Stomach (tissue), 8 donors: ENCODE measurements at regions not wholly inside any gene's neighbourhood (a gene's known extent, or its start where the extent isn't known, plus 50 kb on each side); places are given as distances from the start of the nearest gene placed in this dataset.

Source experiments
- DNase-seq, 2 donors: peaks; one replicate each; pipeline versions ENCODE4 v3.0.0 to v3.0.0-alpha.2; 2013 to 2019
- H3K27ac ChIP-seq, 5 donors: fragments of 200-600 bp in 4 of 5; sonication (generic) in 4 of 5; one replicate each; pipeline ENCODE4 v1.5.1; 2013 to 2019; ENCODE audit warnings: mild to moderate bottlenecking in 1 of 5, moderate library complexity in 1 of 5
- H3K27me3 ChIP-seq, 3 donors: fragments of 200-600 bp; sonication (generic); one replicate each; pipeline ENCODE4 v1.5.1; 2017 to 2019; ENCODE audit warnings: mixed run types in 1 of 3
- H3K36me3 ChIP-seq, 4 donors: fragments of 200-600 bp; sonication (generic); 1 replicate in 3 of 4; 2 replicates in 1 of 4; pipeline ENCODE4 v1.5.1; 2016 to 2019
- H3K4me1 ChIP-seq, 4 donors: fragments of 200-600 bp; sonication (generic); one replicate each; pipeline ENCODE4 v1.5.1; 2016 to 2019
- H3K4me3 ChIP-seq, 4 donors: fragments of 200-600 bp; sonication (generic) in 3 of 4; one replicate each; pipeline ENCODE4 v1.5.1; 2016 to 2019; ENCODE audit warnings: mild to moderate bottlenecking in 1 of 4
- H3K9me3 ChIP-seq, 4 donors: fragments of 200-600 bp; sonication (generic); one replicate each; pipeline ENCODE4 v1.5.1; 2016 to 2019
- EP300 ChIP-seq: sonication (generic); formaldehyde crosslinking; IDR thresholded peaks from one replicate; pipeline ENCODE4 v1.6.1; 2017; ENCODE audit warnings: antibody characterized with exemption
- POLR2A ChIP-seq, 4 donors: fragments of 450-650 bp; IDR thresholded peaks; one replicate each; pipeline ENCODE4 v1.6.1; 2016; ENCODE audit warnings: antibody characterized with exemption in 4 of 4, control low read depth in 2 of 4, mild to moderate bottlenecking in 1 of 4, moderate library complexity in 1 of 4
- POLR2AphosphoS5 ChIP-seq, 3 donors: sonication (generic); formaldehyde crosslinking; IDR thresholded peaks; one replicate each; pipeline ENCODE4 v1.6.1; 2016; ENCODE audit warnings: antibody characterized with exemption in 3 of 3
- WGBS, 5 donors: extraction: QIAGEN DNeasy Blood & Tissue Kit in 3 of 5; methylation state at CpG; one replicate each; pipeline versions ENCODE4 v1.1.5 to v1.1.7; 2013 to 2018; 5-methylcytosine and 5-hydroxymethylcytosine counted together
- intact Hi-C: fragments of 100-400 bp; cut with DNase I; formaldehyde crosslinking; loops from one replicate; pipeline ENCODE4 v1.15.1; 2023; ENCODE audit warnings: low total_unique reads
- TF ChIP-seq, protein P1 (sequence below), 7 experiments: fragments of 450-650 bp in 4 of 7; fragments of 200-600 bp in 3 of 7; sonication (generic) in 3 of 7; IDR thresholded peaks; one replicate each; pipeline ENCODE4 v1.5.1; 2016 to 2019; ENCODE audit warnings: antibody characterized with exemption in 7 of 7, control low read depth in 2 of 7, mild to moderate bottlenecking in 1 of 7
- donor health status: healthy with polysubstance abuse.
- donor health status: Bipolar disorder and iron deficiency.
- donor health status: healthy.

DNA sequence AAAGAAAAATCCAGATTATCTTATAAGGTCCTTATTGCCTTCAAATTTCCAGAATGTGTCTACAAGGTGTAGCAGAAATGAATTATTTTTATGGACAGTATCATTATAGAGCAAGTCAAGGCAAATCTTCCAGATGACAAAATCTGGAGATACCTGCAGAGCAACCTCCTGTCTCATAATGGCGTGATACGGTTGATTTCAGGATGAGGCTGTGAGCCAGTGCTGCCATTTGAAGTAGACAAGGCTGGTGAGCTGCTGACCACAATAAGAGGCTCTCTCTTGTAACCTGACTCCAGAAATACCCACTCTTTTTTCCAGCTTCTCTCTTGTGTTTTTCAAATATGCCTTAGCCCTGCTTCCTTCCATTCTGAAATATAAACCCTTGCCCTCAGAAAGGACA is 108.2 kb downstream of the HTR1A start:
- no peaks in the 10 kb centered on the region for H3K27me3 ChIP-seq
- 72 to 89% (median 81%) methylated on average over 2 of the region's 2 CpGs for WGBS, 5 donors

DNA sequence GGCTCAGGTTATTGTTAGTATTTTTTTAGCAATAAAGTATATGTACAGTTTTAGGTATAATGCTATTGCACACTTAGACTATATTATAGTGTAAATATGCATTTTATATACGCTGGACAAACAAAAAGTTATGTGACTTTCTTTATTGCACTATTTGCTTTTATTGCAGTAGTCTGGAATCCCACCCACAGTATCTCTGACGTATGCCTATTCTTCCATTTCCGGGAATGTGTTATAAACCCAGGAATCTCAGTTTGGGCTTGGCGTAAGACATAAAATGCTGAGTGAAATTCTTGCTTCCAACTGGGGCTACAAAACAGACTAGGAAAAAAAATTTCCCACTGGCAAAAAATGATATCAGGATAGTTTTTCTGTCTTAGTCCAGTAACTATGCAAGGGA is 119.1 kb downstream of the HTR1A start:
- TF ChIP-seq POLR2AphosphoS5 (IDR thresholded peaks at IDR 0.05): no peak
- intact Hi-C loops: no loop called here
- DNase-seq: no peak

More for the DNA sequence above, 108.2 kb downstream of the HTR1A start:
- H3K4me3 ChIP-seq: no peak overlapping the region
- intact Hi-C loops: no loop called here
- DNase-seq: no peak
- H3K4me1 ChIP-seq: no peaks in the 10 kb centered on the region
- no peak overlapping the region for H3K27ac ChIP-seq
- no peaks in the 10 kb centered on the region for H3K36me3 ChIP-seq
- TF ChIP-seq, protein P1, sequence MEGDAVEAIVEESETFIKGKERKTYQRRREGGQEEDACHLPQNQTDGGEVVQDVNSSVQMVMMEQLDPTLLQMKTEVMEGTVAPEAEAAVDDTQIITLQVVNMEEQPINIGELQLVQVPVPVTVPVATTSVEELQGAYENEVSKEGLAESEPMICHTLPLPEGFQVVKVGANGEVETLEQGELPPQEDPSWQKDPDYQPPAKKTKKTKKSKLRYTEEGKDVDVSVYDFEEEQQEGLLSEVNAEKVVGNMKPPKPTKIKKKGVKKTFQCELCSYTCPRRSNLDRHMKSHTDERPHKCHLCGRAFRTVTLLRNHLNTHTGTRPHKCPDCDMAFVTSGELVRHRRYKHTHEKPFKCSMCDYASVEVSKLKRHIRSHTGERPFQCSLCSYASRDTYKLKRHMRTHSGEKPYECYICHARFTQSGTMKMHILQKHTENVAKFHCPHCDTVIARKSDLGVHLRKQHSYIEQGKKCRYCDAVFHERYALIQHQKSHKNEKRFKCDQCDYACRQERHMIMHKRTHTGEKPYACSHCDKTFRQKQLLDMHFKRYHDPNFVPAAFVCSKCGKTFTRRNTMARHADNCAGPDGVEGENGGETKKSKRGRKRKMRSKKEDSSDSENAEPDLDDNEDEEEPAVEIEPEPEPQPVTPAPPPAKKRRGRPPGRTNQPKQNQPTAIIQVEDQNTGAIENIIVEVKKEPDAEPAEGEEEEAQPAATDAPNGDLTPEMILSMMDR (IDR thresholded peaks at IDR 0.05): no peak
- TF ChIP-seq EP300: no peak
- TF ChIP-seq POLR2AphosphoS5 (IDR thresholded peaks at IDR 0.05): no peak
- no peak for TF ChIP-seq POLR2A (IDR thresholded peaks at IDR 0.05)
- H3K9me3 ChIP-seq: peaks cover 0 to 3% (median 0%) of the 10 kb centered on the region in 4 donors

DNA sequence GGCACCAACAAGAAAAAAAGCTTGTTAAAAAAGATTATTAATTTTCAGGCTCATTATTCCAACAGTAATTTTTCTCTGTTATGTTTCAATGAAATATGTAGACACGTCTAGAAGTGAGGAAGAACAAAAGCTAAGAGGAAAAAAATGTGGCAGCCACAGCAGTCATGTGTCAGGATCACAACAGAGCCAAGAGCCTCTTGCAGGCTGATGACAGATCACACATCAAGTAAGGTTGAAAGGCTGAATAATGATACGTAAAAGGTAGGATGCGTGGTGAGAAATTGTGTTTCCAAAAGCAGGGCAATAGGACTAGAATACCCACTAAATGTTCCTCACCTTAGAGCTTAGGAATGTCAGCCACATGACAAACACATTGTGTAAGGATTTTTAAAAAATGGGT is 124.8 kb downstream of the HTR1A start:
- no peak overlapping the region for H3K27ac ChIP-seq
- intact Hi-C loops: no loop called here
- H3K4me3 ChIP-seq: no peak overlapping the region
- no peaks in the 10 kb centered on the region for H3K4me1 ChIP-seq
- no peaks in the 10 kb centered on the region for H3K27me3 ChIP-seq
- 62 to 74% (median 71%) methylated on average over 3 of the region's 3 CpGs for WGBS, 5 donors
- DNase-seq: no peak
- H3K9me3 ChIP-seq: peaks cover 0 to 3% (median 0%) of the 10 kb centered on the region in 4 donors
- TF ChIP-seq, protein P1 (IDR thresholded peaks at IDR 0.05): no peak
- TF ChIP-seq POLR2AphosphoS5 (IDR thresholded peaks at IDR 0.05): no peak
- no peak for TF ChIP-seq EP300
- TF ChIP-seq POLR2A (IDR thresholded peaks at IDR 0.05): no peak
- no peaks in the 10 kb centered on the region for H3K36me3 ChIP-seq

More for the DNA sequence above, 119.1 kb downstream of the HTR1A start:
- H3K27ac ChIP-seq: no peak overlapping the region
- H3K27me3 ChIP-seq: no peaks in the 10 kb centered on the region
- H3K4me3 ChIP-seq: no peak overlapping the region
- no peaks in the 10 kb centered on the region for H3K4me1 ChIP-seq
- H3K36me3 ChIP-seq: no peaks in the 10 kb centered on the region
- WGBS, 5 donors: 80 to 89% (median 88%) methylated on average over 4 of the region's 4 CpGs
- peaks cover 0 to 6% (median 0%) of the 10 kb centered on the region in 4 donors for H3K9me3 ChIP-seq

DNA sequence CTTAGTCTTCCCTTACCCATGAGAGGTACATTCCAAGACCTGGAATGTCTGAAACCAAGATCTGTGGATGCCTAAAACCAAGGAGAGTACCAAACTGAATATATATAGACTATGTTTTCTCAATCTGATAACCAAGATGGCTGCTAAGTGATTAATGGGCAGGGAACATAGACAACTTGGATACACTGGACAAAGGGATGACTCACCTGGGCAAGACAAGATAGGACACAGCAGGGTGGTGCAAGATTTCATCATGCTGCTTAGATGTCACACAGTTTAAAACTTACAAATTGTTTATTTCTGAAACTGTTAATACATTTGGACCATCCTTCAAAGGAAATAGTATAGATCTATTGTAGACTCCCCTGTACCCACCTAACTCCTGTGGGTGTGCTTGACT is 130.9 kb downstream of the HTR1A start:
- intact Hi-C loops: no loop called here
- Histone ChIP-seq H3K4me1 (no peaks in the 10 kb centered on the region), H3K27me3 (no peaks in the 10 kb centered on the region), H3K9me3 (peaks cover 0 to 3% (median 0%) of the 10 kb centered on the region in 4 donors), H3K27ac (no peak overlapping the region), H3K36me3 (no peaks in the 10 kb centered on the region), H3K4me3 (no peak overlapping the region)
- TF ChIP-seq POLR2A (IDR thresholded peaks at IDR 0.05) (no peak), EP300 (no peak), POLR2AphosphoS5 (IDR thresholded peaks at IDR 0.05) (no peak)
- TF ChIP-seq, protein P1 (IDR thresholded peaks at IDR 0.05): no peak
- DNase-seq: no peak

DNA sequence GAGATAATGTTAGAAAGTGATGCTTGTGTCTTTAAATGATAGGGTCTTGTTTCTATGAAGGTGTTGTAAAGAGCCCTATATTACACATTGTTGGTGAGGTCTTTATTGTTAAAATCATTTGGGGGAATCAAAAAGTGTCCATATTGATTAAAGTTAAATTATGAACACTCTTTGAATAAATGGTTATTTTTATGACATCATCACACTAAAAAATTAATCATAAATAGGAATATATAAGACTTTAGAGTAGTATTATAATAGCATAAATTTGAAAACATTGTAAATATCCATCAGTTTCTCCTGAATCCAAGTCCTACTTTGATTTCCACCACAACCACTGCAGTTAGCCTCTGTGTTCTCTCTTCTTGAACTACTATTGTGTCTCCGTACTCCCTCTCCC is 136.3 kb downstream of the HTR1A start:
- intact Hi-C loops: no loop called here

More for the DNA sequence above, 136.3 kb downstream of the HTR1A start:
- no peak for DNase-seq
- no peaks in the 10 kb centered on the region for H3K27me3 ChIP-seq
- no peak overlapping the region for H3K27ac ChIP-seq
- no peaks in the 10 kb centered on the region for H3K9me3 ChIP-seq
- TF ChIP-seq, protein P1 (IDR thresholded peaks at IDR 0.05): no peak
- TF ChIP-seq POLR2A (IDR thresholded peaks at IDR 0.05) (no peak), EP300 (no peak), POLR2AphosphoS5 (IDR thresholded peaks at IDR 0.05) (no peak)
- no peak overlapping the region for H3K4me3 ChIP-seq
- 77 to 92% (median 90%) methylated on average over 1 of the region's 1 CpG for WGBS, 5 donors
- no peaks in the 10 kb centered on the region for H3K4me1 ChIP-seq
- no peaks in the 10 kb centered on the region for H3K36me3 ChIP-seq
